Activated T-helper 1 cell treated with anti-CD3 and anti-CD28 coated beads, Interleukin-2, amount 50 U/mL, for 16 hours (primary cell): ENCODE measurements at regions not wholly inside any gene's neighbourhood (a gene's known extent, or its start where the extent isn't known, plus 50 kb on each side); places are given as distances from the start of the nearest gene placed in this dataset.
A peak's percentile ranks its signal among the peaks of the same experiment; 100 is the strongest.

Source experiments
- DNase-seq, 2 donors: peaks; one replicate each; pipeline ENCODE4 v3.0.0-alpha.2; 2020; ENCODE audit warnings: low read depth in 1 of 2, low spot score in 1 of 2

- DNase-seq = no peak
Measured at GRCh38 chr14:100638211-100638855, 51.1 kb upstream of the BEGAIN start.

GRCh38 chr14:100639280-100639679 is 52.1 kb upstream of the BEGAIN start:
- DNase-seq = no peak

DNA sequence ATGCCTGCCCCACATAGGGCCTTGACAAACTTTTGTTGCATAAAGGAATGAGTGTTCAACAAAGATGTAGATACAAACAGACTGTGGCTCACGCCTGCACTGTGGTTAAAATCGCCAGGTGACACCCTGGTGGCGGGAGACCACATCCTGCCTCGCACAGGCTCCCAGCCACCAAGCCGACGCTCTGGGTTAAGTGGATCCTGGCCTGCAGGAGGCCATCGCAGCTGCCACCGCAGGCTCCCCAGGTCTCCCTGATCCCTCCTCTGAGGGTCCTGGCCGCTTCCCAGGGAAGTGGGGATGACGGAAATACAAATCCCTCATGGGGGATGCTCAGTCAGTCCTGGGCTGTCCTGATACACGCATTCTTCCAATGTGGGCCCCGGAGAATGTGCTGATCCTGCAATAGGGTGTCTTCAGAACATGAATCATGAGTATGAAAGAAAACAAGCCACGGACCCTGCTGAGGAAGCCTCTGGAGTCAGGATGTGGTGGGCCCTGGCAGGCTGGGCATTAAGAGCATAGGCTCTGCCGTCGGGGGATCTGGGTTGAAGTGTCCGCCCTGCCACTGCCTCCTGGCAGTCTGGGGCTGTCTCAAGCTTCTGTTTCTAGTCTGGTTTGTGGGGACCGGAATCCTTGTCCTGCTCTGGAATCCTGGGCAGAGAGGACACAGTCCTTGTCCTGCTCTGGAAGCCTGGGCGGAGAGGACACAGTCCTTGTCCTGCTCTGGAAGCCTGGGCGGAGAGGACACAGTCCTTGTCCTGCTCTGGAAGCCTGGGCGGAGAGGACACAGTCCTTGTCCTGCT is 53.5 kb upstream of the BEGAIN start:
- DNase-seq = peak; percentile 42 to 59

GRCh38 chr14:100641274-100641860 is 54.1 kb upstream of the BEGAIN start:
- no peak for DNase-seq

- no peak for DNase-seq
Measured at GRCh38 chr14:100643426-100643825, 56.2 kb upstream of the BEGAIN start.

- DNase-seq = no peak
Measured at GRCh38 chr14:100644383-100644782, 57.2 kb upstream of the BEGAIN start.

- no peak for DNase-seq
Measured at GRCh38 chr14:100644784-100645183, 57.6 kb upstream of the BEGAIN start.

DNA sequence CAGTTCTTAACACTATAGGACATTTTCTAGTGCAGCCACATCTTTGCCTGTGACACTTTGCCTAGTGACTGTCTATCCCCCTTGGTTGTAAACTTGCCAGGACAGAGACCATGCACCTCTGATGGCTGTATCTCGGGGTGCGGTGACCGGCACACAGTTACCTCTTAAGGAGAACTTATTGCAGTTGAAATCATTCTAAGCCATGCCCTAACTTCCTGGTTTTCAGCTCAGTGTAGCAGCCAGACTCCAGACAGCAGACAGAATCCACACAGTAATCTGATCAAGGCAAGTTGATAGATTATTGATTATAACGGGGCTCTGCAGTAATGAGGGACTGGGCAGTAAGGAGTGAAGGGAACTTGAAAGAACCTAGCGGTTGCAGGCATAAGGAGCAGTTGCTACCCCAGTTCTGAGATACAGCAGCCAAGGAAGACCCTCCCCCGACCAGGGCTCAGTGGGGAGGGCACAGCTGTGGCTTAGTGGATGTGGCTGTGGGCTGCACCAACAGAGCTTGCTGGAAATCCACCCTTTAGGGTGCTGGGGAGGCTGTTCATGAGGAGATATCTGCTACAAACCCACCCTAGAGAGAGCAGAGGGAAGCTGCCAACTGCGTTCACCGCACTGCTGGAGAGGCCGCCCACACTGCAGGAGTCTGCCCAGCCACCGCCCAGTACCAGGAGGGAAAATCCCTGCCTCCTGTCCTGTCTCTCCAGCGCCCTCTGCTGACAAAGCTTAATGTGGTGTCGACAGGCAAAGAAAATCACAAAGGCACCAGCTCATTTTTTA is 58.2 kb upstream of the BEGAIN start:
- peak; percentile 64 to 70 for DNase-seq

DNA sequence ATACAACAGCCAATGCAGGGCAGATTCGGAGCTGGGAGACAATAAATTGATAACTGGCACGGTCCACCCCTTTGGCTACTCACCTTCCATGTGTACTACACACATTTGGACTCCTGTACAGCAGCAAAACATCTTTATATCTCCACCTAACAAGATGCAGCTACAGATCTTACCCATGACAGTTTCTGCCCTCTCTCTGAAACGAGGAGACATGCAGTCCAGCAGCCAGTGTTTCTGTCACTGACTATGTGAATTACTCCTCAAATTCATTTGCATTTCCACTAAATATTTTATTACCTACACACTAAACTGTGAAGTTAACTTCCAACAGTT is 58.7 kb upstream of the BEGAIN start:
- DNase-seq = no peak

DNA sequence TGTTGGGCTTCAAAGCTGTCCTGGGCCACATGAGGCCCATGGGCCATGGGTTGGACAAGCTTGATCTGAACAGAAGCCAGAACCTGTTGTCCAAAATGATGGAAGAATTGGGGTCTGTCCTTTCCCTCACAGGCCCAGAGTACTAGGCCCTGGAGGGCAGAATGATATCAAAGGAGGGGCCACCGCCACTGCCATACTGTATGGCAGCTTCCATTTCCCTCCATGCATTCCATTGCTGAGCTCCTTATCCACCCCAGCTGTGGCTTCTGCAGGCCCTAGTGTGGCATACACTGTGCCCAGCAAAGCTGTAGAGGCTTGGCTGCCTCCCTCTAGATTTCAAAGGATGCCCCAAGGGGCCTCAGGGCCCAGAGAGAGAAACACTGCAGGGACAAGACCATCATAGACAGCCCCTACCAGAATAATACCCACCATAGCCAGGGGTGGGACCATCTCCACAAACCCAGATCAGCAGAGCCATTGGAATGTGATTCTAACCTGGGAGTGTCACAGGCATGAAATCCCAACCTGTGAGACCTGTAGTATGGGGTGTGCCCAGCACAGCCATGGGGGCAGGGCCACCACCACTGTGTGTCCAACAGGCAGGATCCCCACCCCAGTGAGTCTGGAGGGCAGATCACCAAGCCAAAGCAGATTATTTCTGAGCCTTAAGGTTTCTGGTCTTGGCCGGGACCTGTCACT is 61.4 kb upstream of the BEGAIN start:
- no peak for DNase-seq

GRCh38 chr14:100649173-100649519 is 61.9 kb upstream of the BEGAIN start:
- no peak for DNase-seq

DNA sequence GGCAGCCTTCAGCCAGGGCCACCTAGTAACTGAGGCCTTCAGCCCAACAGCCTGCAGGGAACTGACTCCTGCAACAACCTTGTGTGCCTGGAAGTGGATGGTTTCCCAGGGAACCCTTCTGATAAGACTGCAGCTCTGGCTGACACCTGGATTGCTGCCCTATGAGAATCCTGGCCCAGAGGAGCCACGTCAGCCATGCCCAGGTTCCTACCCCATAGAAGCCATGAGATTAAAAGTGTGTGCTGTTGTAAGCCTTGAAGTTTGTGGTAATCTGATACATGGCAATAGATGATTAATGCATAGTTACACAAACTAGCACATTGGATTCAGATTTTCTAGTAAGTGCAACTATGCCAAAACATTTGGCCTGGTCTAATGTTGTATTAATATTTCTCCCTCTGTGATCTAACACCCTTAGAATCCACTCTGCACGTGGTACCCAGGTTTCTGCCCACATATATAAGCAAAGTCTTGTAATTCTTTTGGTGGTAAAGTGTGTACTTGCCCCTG is 64.8 kb upstream of the BEGAIN start:
- no peak for DNase-seq

GRCh38 chr14:100652744-100653143 is 65.5 kb upstream of the BEGAIN start:
- DNase-seq = no peak

- no peak for DNase-seq
Measured at GRCh38 chr14:100653409-100653808, 66.2 kb upstream of the BEGAIN start.

- DNase-seq = no peak
Measured at GRCh38 chr14:100654025-100654813, 67.0 kb upstream of the BEGAIN start.

- DNase-seq = peak in 1 of 2 donors; percentile 23
Measured at GRCh38 chr14:100654814-100655740, 67.9 kb upstream of the BEGAIN start.

DNA sequence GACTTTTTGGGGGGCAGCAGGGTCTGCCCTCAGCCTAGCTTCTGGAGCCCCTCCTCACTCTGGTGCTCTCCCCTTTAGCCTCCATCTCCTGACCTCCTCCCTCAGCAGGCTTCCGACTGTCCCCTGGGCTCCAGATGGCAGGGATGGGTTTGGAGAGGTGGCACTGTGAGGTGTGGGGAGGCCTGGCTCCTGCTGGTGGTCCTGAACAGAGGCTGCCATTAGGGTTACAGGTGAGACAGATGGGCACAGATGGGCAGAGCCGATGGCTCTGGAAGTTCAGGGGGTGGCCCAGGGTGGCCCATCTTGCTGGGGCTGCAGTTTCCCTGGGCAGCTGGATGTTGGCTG is 68.5 kb upstream of the BEGAIN start:
- DNase-seq = no peak

- no peak for DNase-seq
Measured at GRCh38 chr14:100656996-100657395, 69.7 kb upstream of the DLK1 start.

- DNase-seq = no peak
Measured at GRCh38 chr14:100657780-100658179, 68.9 kb upstream of the DLK1 start.
